Endothelial cell of umbilical vein (primary cell): ENCODE measurements at regions not wholly inside any gene's neighbourhood (a gene's known extent, or its start where the extent isn't known, plus 50 kb on each side); places are given as distances from the start of the nearest gene placed in this dataset.

Experiments used
- BruUV-seq: library from RNA; stranded (reverse); fragments of 400-500 nt; replicated peaks from 2 replicates; lab custom pipeline; 2021; lab: Mats Ljungman, UMichigan
- CTCF ChIA-PET: fragments of 300-600, 350-600 bp; sonication (Branson Sonifier 250); formaldehyde crosslinking; loops from one replicate; lab custom pipeline; 2021; ENCODE audit warnings: antibody characterized with exemption, inconsistent platforms; lab: Charles Lee
- POLR2A ChIA-PET: fragments of 300-600, 350-600 bp; sonication (Branson Sonifier 250); formaldehyde crosslinking; loops from one replicate; lab custom pipeline; 2021; ENCODE audit warnings: antibody characterized with exemption, inconsistent platforms; lab: Charles Lee
- DNase-seq: peaks from one replicate; pipeline ENCODE4 v3.0.0-alpha.2; 2011; ENCODE audit warnings: low read depth, low spot score
- FAIRE-seq: peaks from 2 replicates; lab custom pipeline; 2011; peaks lifted over from hg19 to GRCh38; lab: Jason Lieb, UNC
- H2AFZ ChIP-seq: 2 replicates; pipeline ENCODE4 v1.6.0; 2012; ENCODE audit warnings: low read depth, low read length, control low read depth, inconsistent platforms
- H3K27ac ChIP-seq: 2 replicates; pipeline ENCODE4 v1.5.1; 2011; ENCODE audit warnings: low read depth, mild to moderate bottlenecking, control low read depth, low read length, moderate library complexity; ENCODE audit not compliant: insufficient read depth
- H3K27me3 ChIP-seq, 2 experiments: 2 replicates each; pipeline versions ENCODE4 v1.6.0 to v1.6.1; 2011; ENCODE audit warnings: low read length in 2 of 2, mixed read lengths in 1 of 2; ENCODE audit not compliant: control insufficient read depth in 2 of 2, insufficient read depth in 2 of 2
- H3K36me3 ChIP-seq, 2 experiments: 2 replicates in 1 of 2; 3 replicates in 1 of 2; pipeline ENCODE4 v1.5.1; 2011; ENCODE audit warnings: low read length in 2 of 2, mild to moderate bottlenecking in 1 of 2, moderate library complexity in 1 of 2; ENCODE audit not compliant: control insufficient read depth in 2 of 2, insufficient read depth in 2 of 2; ENCODE audit errors: extremely low read depth in 1 of 2
- H3K4me1 ChIP-seq: 3 replicates; pipeline ENCODE4 v1.5.1; 2011; ENCODE audit warnings: mild to moderate bottlenecking, low read length; ENCODE audit not compliant: control insufficient read depth, insufficient read depth; ENCODE audit errors: extremely low read depth
- H3K4me2 ChIP-seq: 2 replicates; pipeline ENCODE4 v1.6.1; 2011; ENCODE audit warnings: low read length, control low read depth, mixed read lengths; ENCODE audit not compliant: insufficient read depth
- H3K4me3 ChIP-seq, 3 experiments: fragments of 200-600 bp in 1 of 3; sonication (generic), shearing (Covaris generic) in 1 of 3; replicated peaks in 1 of 3; 2 replicates each; pipeline ENCODE4 v1.5.1; 2011 to 2016; ENCODE audit warnings: control low read depth in 3 of 3, low read length in 3 of 3, mild to moderate bottlenecking in 2 of 3, inconsistent platforms in 1 of 3, low read depth in 1 of 3, moderate library complexity in 1 of 3; ENCODE audit not compliant: insufficient read depth in 1 of 3
- H3K79me2 ChIP-seq: 2 replicates; pipeline ENCODE4 v1.6.0; 2012; ENCODE audit warnings: low read length, inconsistent platforms; ENCODE audit not compliant: control insufficient read depth, insufficient read depth
- H3K9ac ChIP-seq: replicated peaks from 2 replicates; pipeline ENCODE3; 2011; ENCODE audit warnings: low read length, control low read depth; ENCODE audit not compliant: insufficient read depth; ENCODE audit errors: extremely low read depth
- H3K9me1 ChIP-seq: replicated peaks from 3 replicates; pipeline ENCODE4 v1.6.0; 2011; ENCODE audit warnings: mild to moderate bottlenecking, low read length; ENCODE audit not compliant: control insufficient read depth, insufficient read depth; ENCODE audit errors: extremely low read depth
- H3K9me3 ChIP-seq: replicated peaks from 2 replicates; pipeline ENCODE4 v1.5.1; 2012; ENCODE audit warnings: low read length, inconsistent platforms; ENCODE audit not compliant: control insufficient read depth, insufficient read depth
- H4K20me1 ChIP-seq: replicated peaks from 2 replicates; pipeline ENCODE3; 2011; ENCODE audit warnings: mild to moderate bottlenecking, low read length; ENCODE audit not compliant: control insufficient read depth, insufficient read depth; ENCODE audit errors: extremely low read depth
- CTCF ChIP-seq, 2 donors: IDR thresholded peaks; 1 replicate in 1 of 2; 2 replicates in 1 of 2; pipeline ENCODE4 v1.5.1; 2011; ENCODE audit warnings: low read length in 2 of 2, mild to moderate bottlenecking in 2 of 2, moderate library complexity in 2 of 2, control low read depth in 1 of 2, inconsistent platforms in 1 of 2, low read depth in 1 of 2; ENCODE audit not compliant: insufficient read depth in 1 of 2; ENCODE audit errors: extremely low read depth in 1 of 2
- EZH2 ChIP-seq: IDR thresholded peaks from 2 replicates; pipeline ENCODE4 v1.6.1; 2012; ENCODE audit warnings: borderline replicate concordance, low read depth, mild to moderate bottlenecking, moderate library complexity, low read length, inconsistent platforms; ENCODE audit not compliant: severe bottlenecking
- FOS ChIP-seq: IDR thresholded peaks from 2 replicates; pipeline ENCODE4 v1.6.1; 2011; ENCODE audit warnings: mild to moderate bottlenecking, low read length, moderate library complexity, borderline replicate concordance; ENCODE audit not compliant: insufficient read depth
- GATA2 ChIP-seq: IDR thresholded peaks from 2 replicates; pipeline ENCODE4 v1.7.0; 2011; ENCODE audit warnings: low read depth, mild to moderate bottlenecking, moderate library complexity, mixed read lengths, low read length; ENCODE audit not compliant: insufficient read length, insufficient read depth
- JUN ChIP-seq: IDR thresholded peaks from 2 replicates; pipeline ENCODE4 v1.6.1; 2011; ENCODE audit warnings: borderline replicate concordance, low read depth; ENCODE audit not compliant: insufficient read length, insufficient read depth
- MAX ChIP-seq: IDR thresholded peaks from 2 replicates; pipeline ENCODE4 v1.6.1; 2011; ENCODE audit not compliant: insufficient read depth, insufficient read length
- MYC ChIP-seq: IDR thresholded peaks from one replicate; pipeline ENCODE4 v1.6.1; 2011; ENCODE audit warnings: mild to moderate bottlenecking, low read depth, low read length
- POLR2A ChIP-seq: IDR thresholded peaks from 2 replicates; pipeline ENCODE4 v1.6.1; 2012; ENCODE audit warnings: low read depth, mild to moderate bottlenecking, control low read depth, low read length
- POLR2AphosphoS5 ChIP-seq: IDR thresholded peaks from 2 replicates; pipeline ENCODE4 v1.6.1; 2012; ENCODE audit warnings: low read depth, mild to moderate bottlenecking, control low read depth, low read length, moderate library complexity; ENCODE audit not compliant: insufficient read depth
- dilution Hi-C: fragments of 300-500 bp; cut with MboI; formaldehyde crosslinking; loops from one replicate; pipeline ENCODE4 v1.15.0; 2019; ENCODE audit warnings: low sequenced_read_pairs; ENCODE audit not compliant: extremely low pct_ligation_motif_present
- intact Hi-C: fragments of 100-400 bp; cut with micrococcal nuclease; formaldehyde crosslinking; loops from one replicate; pipeline ENCODE4 v1.10.0; 2022

- FAIRE-seq (no peak), DNase-seq (no peak)
- Histone ChIP-seq H3K79me2 (no peaks in the 10 kb centered on the region), H3K9me1 (no peaks in the 10 kb centered on the region), H3K9me3 (no peaks in the 10 kb centered on the region), H3K27me3 (no peaks in the 10 kb centered on the region), H2AFZ (no peak overlapping the region), H3K27ac (no peak overlapping the region), H3K4me3 (no peak overlapping the region), H3K9ac (no peak overlapping the region), H3K4me1 (no peaks in the 10 kb centered on the region), H4K20me1 (no peaks in the 10 kb centered on the region), H3K4me2 (no peak overlapping the region), H3K36me3 (no peaks in the 10 kb centered on the region)
- dilution Hi-C loops (no loop called here), intact Hi-C loops (no loop called here)
- BruUV-seq = no TSS peak
- ChIA-PET POLR2A (no interaction called here), CTCF (no interaction called here)
- TF ChIP-seq MAX = no peak
Measured at GRCh38 chr3:76096036-76096435, 310.7 kb upstream of the ZNF717 start.

GRCh38 chr3:76096836-76097588, 311.7 kb upstream of the ZNF717 start:
- Histone ChIP-seq H3K4me3 (no peak overlapping the region), H3K4me2 (no peak overlapping the region)

More at GRCh38 chr3:76096836-76097588, 311.7 kb upstream of the ZNF717 start:
- TF ChIP-seq MYC = no peak
- no peak for TF ChIP-seq CTCF (IDR thresholded peaks at IDR 0.05; ENCODE audit: extremely low read depth in 1 of 2, insufficient read depth in 1 of 2, low read depth in 1 of 2, low read length in 2 of 2)
- no peak for TF ChIP-seq MAX
- no peak for TF ChIP-seq POLR2A
- no peak for TF ChIP-seq FOS
- no peak for TF ChIP-seq JUN
- TF ChIP-seq EZH2 = no peak
- TF ChIP-seq POLR2AphosphoS5 = no peak
- no peak for TF ChIP-seq GATA2
- H3K9me3 ChIP-seq = no peaks in the 10 kb centered on the region
- H3K27me3 ChIP-seq = no peaks in the 10 kb centered on the region
- ChIA-PET POLR2A (no interaction called here), CTCF (no interaction called here)
- H3K36me3 ChIP-seq = no peaks in the 10 kb centered on the region
- H3K79me2 ChIP-seq = no peaks in the 10 kb centered on the region
- DNase-seq = no peak
- H3K9me1 ChIP-seq = no peaks in the 10 kb centered on the region
- no peaks in the 10 kb centered on the region for H4K20me1 ChIP-seq
- FAIRE-seq = no peak
- dilution Hi-C loops = no loop called here
- H3K4me1 ChIP-seq = no peaks in the 10 kb centered on the region
- no TSS peak for BruUV-seq
- H2AFZ ChIP-seq = no peak overlapping the region
- no peak overlapping the region for H3K9ac ChIP-seq
- intact Hi-C loops = no loop called here
- no peak overlapping the region for H3K27ac ChIP-seq
